Small intestine (tissue), 7 donors: ENCODE measurements at regions not wholly inside any gene's neighbourhood (a gene's known extent, or its start where the extent isn't known, plus 50 kb on each side); places are given as distances from the start of the nearest gene placed in this dataset.
"Not testable (repeated sequence)": the region's sequence is repeated elsewhere in the genome, so short reads cannot be mapped to it uniquely, and the experiment has no call there.

Source experiments
- DNase-seq, 2 donors: peaks; one replicate each; pipeline versions ENCODE4 v3.0.0 to v3.0.0-alpha.2; 2013
- FAIRE-seq: peaks from 2 replicates; lab custom pipeline; 2012; peaks lifted over from hg19 to GRCh38; lab: Jason Lieb, UNC
- H3K27ac ChIP-seq, 3 donors: one replicate each; pipeline ENCODE4 v1.5.1; 2013; ENCODE audit warnings: low read length in 2 of 3, mild to moderate bottlenecking in 2 of 3, control low read depth in 1 of 3, inconsistent platforms in 1 of 3, low read depth in 1 of 3, moderate library complexity in 1 of 3
- H3K27me3 ChIP-seq, 3 donors: one replicate each; pipeline ENCODE4 v1.6.1; 2013; ENCODE audit warnings: low read length in 3 of 3, inconsistent platforms in 1 of 3; ENCODE audit not compliant: control insufficient read depth in 3 of 3, insufficient read depth in 3 of 3
- H3K36me3 ChIP-seq, 3 donors: one replicate each; pipeline ENCODE4 v1.6.1; 2013; ENCODE audit warnings: low read length in 3 of 3, inconsistent platforms in 1 of 3, low read depth in 1 of 3, mild to moderate bottlenecking in 1 of 3, moderate library complexity in 1 of 3; ENCODE audit not compliant: control insufficient read depth in 3 of 3, insufficient read depth in 2 of 3
- H3K4me1 ChIP-seq, 3 donors: one replicate each; pipeline ENCODE4 v1.6.1; 2013; ENCODE audit warnings: low read length in 2 of 3, inconsistent platforms in 1 of 3, low read depth in 1 of 3, mild to moderate bottlenecking in 1 of 3, moderate library complexity in 1 of 3; ENCODE audit not compliant: control insufficient read depth in 3 of 3, insufficient read depth in 2 of 3
- H3K4me3 ChIP-seq, 3 donors: one replicate each; pipeline ENCODE4 v1.5.1; 2013; ENCODE audit warnings: low read length in 3 of 3, control low read depth in 1 of 3, inconsistent platforms in 1 of 3, low read depth in 1 of 3, mild to moderate bottlenecking in 1 of 3, moderate library complexity in 1 of 3
- H3K9me3 ChIP-seq, 2 donors: one replicate each; pipeline ENCODE4 v1.6.1; 2013; ENCODE audit warnings: low read depth in 1 of 2, low read length in 1 of 2; ENCODE audit not compliant: control insufficient read depth in 2 of 2, insufficient read depth in 1 of 2
- WGBS, 3 donors: extraction: QIAGEN DNeasy Blood & Tissue Kit; methylation state at CpG; one replicate each; pipeline ENCODE4 v1.1.7; 2013; 5-methylcytosine and 5-hydroxymethylcytosine counted together
- donor health status: healthy with polysubstance abuse.
- donor health status: control.
- donor health status: control.
- donor health status: Bipolar disorder and iron deficiency.
- donor health status: healthy.

- not testable (repeated sequence) for FAIRE-seq, H3K4me1 ChIP-seq, H3K4me3 ChIP-seq, H3K9me3 ChIP-seq, H3K27ac ChIP-seq, DNase-seq, H3K27me3 ChIP-seq, H3K36me3 ChIP-seq
- WGBS, 3 donors: no CpG with 5 or more reads among the region's 2 CpGs
These were observed 545.4 kb downstream of the CDY1 start for GRCh38 chrY:26167332-26167731.

- not testable (repeated sequence) for H3K9me3 ChIP-seq, H3K27me3 ChIP-seq, DNase-seq, H3K36me3 ChIP-seq, H3K4me1 ChIP-seq, FAIRE-seq, H3K27ac ChIP-seq, H3K4me3 ChIP-seq
- WGBS, 3 donors: no CpG with 5 or more reads among the region's 6 CpGs
These were observed 557.4 kb downstream of the CDY1 start for GRCh38 chrY:26179326-26179725.

DNA sequence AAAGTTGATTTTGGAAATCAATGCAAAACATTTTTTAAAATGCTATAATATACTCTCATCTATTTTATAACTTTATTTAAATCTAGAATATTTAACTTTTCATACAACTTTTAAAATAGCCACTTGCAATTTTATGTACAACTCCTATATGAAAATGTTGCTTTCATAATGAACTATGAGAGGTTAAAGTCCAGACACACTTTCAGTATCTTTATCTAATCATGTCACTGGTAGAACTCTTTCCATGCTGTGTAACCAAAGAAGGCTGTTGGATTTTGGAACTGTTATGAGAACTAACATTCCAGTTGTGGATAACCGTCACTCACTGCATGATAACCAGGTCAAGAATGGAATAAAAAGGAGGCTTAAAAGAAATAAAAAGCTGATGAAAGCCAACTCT, 603.1 kb downstream of the CDY1 start:
- DNase-seq, FAIRE-seq: not testable (repeated sequence)

DNA sequence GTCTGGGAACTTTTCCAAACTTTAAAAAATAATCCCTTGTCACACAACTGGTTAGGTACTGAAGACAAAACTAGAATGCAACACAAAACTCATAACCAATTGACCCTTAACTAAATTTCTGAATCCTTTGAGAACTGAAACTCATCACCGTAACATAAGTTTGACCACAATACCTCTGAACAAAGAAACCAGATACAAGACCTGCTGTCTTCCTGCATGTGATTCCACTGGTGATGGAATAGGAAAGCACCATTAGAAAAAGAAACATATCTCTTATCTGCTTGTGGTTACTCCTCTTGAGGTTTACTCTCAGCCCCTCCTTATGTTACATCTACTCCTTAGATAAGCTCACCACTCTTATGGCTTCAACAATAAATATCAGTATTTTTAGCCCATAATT, 603.6 kb downstream of the CDY1 start:
- not testable (repeated sequence) for FAIRE-seq, H3K9me3 ChIP-seq
- WGBS, 3 donors: no CpG with 5 or more reads among the region's 1 CpG

More for the DNA sequence above, 603.1 kb downstream of the CDY1 start:
- H3K9me3 ChIP-seq, H3K36me3 ChIP-seq, H3K4me1 ChIP-seq, H3K27ac ChIP-seq, H3K4me3 ChIP-seq, H3K27me3 ChIP-seq: not testable (repeated sequence)
- WGBS, 3 donors: no CpG with 5 or more reads among the region's 1 CpG

GRCh38 chrY:26240944-26241343, 619.0 kb downstream of the CDY1 start:
- FAIRE-seq: not testable (repeated sequence)

More for the DNA sequence above, 603.6 kb downstream of the CDY1 start:
- H3K36me3 ChIP-seq, H3K4me1 ChIP-seq, H3K27me3 ChIP-seq, H3K4me3 ChIP-seq, DNase-seq, H3K27ac ChIP-seq: not testable (repeated sequence)

DNA sequence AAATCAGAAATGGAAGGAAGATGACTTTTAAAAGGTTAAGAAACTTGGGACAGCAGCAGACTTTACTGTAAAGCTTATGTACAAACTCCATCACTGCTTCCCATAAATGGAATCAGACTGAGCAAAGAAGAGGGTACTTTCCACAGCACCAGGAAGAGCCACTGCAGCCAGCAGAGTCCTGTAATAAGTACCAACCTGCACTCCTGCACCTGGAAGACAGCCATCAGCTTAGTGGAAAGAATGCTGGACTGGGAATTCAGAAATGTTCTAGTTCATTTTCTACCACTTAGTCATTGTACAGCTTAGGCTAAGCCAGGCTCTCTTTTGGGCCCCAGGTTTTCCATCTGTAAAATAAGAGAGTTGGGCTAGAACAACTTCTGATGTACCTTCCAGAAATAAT, 632.3 kb downstream of the CDY1 start:
- DNase-seq, H3K27me3 ChIP-seq, FAIRE-seq, H3K36me3 ChIP-seq, H3K4me1 ChIP-seq, H3K4me3 ChIP-seq, H3K9me3 ChIP-seq, H3K27ac ChIP-seq: not testable (repeated sequence)

More at GRCh38 chrY:26240944-26241343, 619.0 kb downstream of the CDY1 start:
- DNase-seq, H3K27me3 ChIP-seq, H3K4me3 ChIP-seq, H3K4me1 ChIP-seq, H3K27ac ChIP-seq, H3K9me3 ChIP-seq, H3K36me3 ChIP-seq: not testable (repeated sequence)
- WGBS, 3 donors: no CpG with 5 or more reads among the region's 5 CpGs

- not testable (repeated sequence) for H3K36me3 ChIP-seq, FAIRE-seq, H3K4me3 ChIP-seq, DNase-seq, H3K4me1 ChIP-seq, H3K27ac ChIP-seq, H3K27me3 ChIP-seq, H3K9me3 ChIP-seq
- WGBS, 3 donors: no CpG with 5 or more reads among the region's 3 CpGs
These were observed 643.5 kb downstream of the CDY1 start for GRCh38 chrY:26265449-26265848.

DNA sequence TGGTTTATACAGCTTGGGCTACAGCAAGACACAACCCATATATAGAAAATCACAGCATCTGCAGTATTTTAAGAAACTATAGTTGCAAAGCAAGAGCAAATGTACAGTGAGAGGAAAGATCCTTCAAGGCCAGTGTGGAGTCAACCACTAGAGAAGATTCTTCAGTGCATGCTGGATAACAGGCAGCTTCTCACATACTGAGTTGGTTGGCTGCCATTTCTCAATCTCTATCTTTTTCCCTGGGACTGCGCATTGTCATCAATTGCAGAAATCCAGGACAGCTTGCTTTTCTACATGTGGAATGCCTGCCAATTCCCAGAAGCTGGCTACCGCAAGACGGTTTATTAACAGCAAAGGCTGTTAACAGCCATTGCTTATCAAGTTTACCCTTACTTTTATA, 646.5 kb downstream of the CDY1 start:
- H3K36me3 ChIP-seq, FAIRE-seq, H3K27me3 ChIP-seq, H3K4me1 ChIP-seq, H3K4me3 ChIP-seq, H3K9me3 ChIP-seq, DNase-seq, H3K27ac ChIP-seq: not testable (repeated sequence)
- WGBS, 3 donors: no CpG with 5 or more reads among the region's 3 CpGs

- FAIRE-seq, H3K9me3 ChIP-seq, H3K27me3 ChIP-seq, H3K27ac ChIP-seq, H3K4me3 ChIP-seq, H3K4me1 ChIP-seq, DNase-seq, H3K36me3 ChIP-seq: not testable (repeated sequence)
- no CpG with 5 or more reads among the region's 2 CpGs for WGBS, 3 donors
These were observed 647.0 kb downstream of the CDY1 start for GRCh38 chrY:26268934-26269333.
